GM18520 (cell line): ENCODE measurements at regions not wholly inside any gene's neighbourhood (a gene's known extent, or its start where the extent isn't known, plus 50 kb on each side); places are given as distances from the start of the nearest gene placed in this dataset.

Source experiments
- ATAC-seq: cut with Tn5 transposase; IDR thresholded peaks from one replicate; pipeline ENCODE4 v1.9.1; 2021; ENCODE audit not compliant: unreplicated experiment

- no peak for ATAC-seq
These were observed 127.7 kb upstream of the PDGFD start for GRCh38 chr11:104291646-104292045.

GRCh38 chr11:104286129-104286528 is 122.2 kb upstream of the PDGFD start:
- no peak for ATAC-seq

- ATAC-seq, result no peak
These were observed 115.6 kb upstream of the PDGFD start for GRCh38 chr11:104279587-104279986.

GRCh38 chr11:104275992-104276391 is 112.0 kb upstream of the PDGFD start:
- no peak for ATAC-seq

GRCh38 chr11:104260456-104260855 is 96.5 kb upstream of the PDGFD start:
- no peak for ATAC-seq

GRCh38 chr11:104259121-104259610 is 95.2 kb upstream of the PDGFD start:
- ATAC-seq, result no peak

- ATAC-seq, result no peak
These were observed 92.6 kb upstream of the PDGFD start for GRCh38 chr11:104256525-104256924.

GRCh38 chr11:104254347-104254746 is 90.4 kb upstream of the PDGFD start:
- no peak for ATAC-seq

- no peak for ATAC-seq
These were observed 82.6 kb upstream of the PDGFD start for GRCh38 chr11:104246590-104246989.

- no peak for ATAC-seq
These were observed 75.0 kb upstream of the PDGFD start for GRCh38 chr11:104238916-104239315.

- no peak for ATAC-seq
These were observed 61.1 kb upstream of the PDGFD start for GRCh38 chr11:104225047-104225446.

GRCh38 chr11:104222464-104222863 is 58.5 kb upstream of the PDGFD start:
- ATAC-seq, result no peak

- no peak for ATAC-seq
These were observed 57.5 kb upstream of the PDGFD start for GRCh38 chr11:104221455-104221854.

- ATAC-seq, result no peak
These were observed 55.1 kb upstream of the PDGFD start for GRCh38 chr11:104219096-104219495.

GRCh38 chr11:104214517-104214916 is 50.6 kb upstream of the PDGFD start:
- ATAC-seq, result no peak
